Mesendoderm (in vitro differentiated cells): ENCODE measurements at regions not wholly inside any gene's neighbourhood (a gene's known extent, or its start where the extent isn't known, plus 50 kb on each side); places are given as distances from the start of the nearest gene placed in this dataset.

ENCODE experiments used
- DNase-seq: peaks from one replicate; pipeline ENCODE4 v3.0.0; 2013
- H2AK5ac ChIP-seq: 2 replicates; pipeline ENCODE4 v1.6.1; 2013; ENCODE audit warnings: low read length, inconsistent platforms
- H2BK120ac ChIP-seq: 2 replicates; pipeline ENCODE4 v1.6.1; 2013; ENCODE audit warnings: low read depth, mild to moderate bottlenecking, low read length, moderate library complexity, mixed read lengths
- H2BK15ac ChIP-seq: replicated peaks from 2 replicates; pipeline ENCODE4 v1.6.1; 2013; ENCODE audit warnings: low read depth, mild to moderate bottlenecking, moderate library complexity
- H2BK5ac ChIP-seq: 2 replicates; pipeline ENCODE4 v1.6.1; 2013; ENCODE audit warnings: low read length, inconsistent platforms
- H3K18ac ChIP-seq: 2 replicates; pipeline ENCODE4 v1.6.1; 2013; ENCODE audit warnings: mild to moderate bottlenecking, low read length, mixed read lengths
- H3K23ac ChIP-seq: one replicate; pipeline ENCODE4 v1.6.1; 2013; ENCODE audit warnings: low read length
- H3K27ac ChIP-seq: 2 replicates; pipeline ENCODE4 v1.5.1; 2013; ENCODE audit warnings: low read depth, mild to moderate bottlenecking, inconsistent platforms, low read length, moderate library complexity
- H3K27me3 ChIP-seq: 2 replicates; pipeline ENCODE4 v1.6.1; 2013; ENCODE audit warnings: low read length, control low read depth, mild to moderate bottlenecking, inconsistent platforms; ENCODE audit not compliant: insufficient read depth, poor library complexity
- H3K36me3 ChIP-seq: 2 replicates; pipeline ENCODE4 v1.6.1; 2013; ENCODE audit warnings: low read length, inconsistent platforms; ENCODE audit not compliant: control insufficient read depth, insufficient read depth
- H3K4ac ChIP-seq: one replicate; pipeline ENCODE4 v1.6.1; 2013; ENCODE audit warnings: low read depth, mild to moderate bottlenecking, low read length, moderate library complexity
- H3K4me1 ChIP-seq: 2 replicates; pipeline ENCODE4 v1.6.1; 2013; ENCODE audit warnings: low read depth, low read length, inconsistent platforms; ENCODE audit not compliant: control insufficient read depth
- H3K4me2 ChIP-seq: 2 replicates; pipeline ENCODE4 v1.6.1; 2013; ENCODE audit warnings: low read length
- H3K4me3 ChIP-seq: 2 replicates; pipeline ENCODE4 v1.5.1; 2013; ENCODE audit warnings: mild to moderate bottlenecking, low read length
- H3K56ac ChIP-seq: one replicate; pipeline ENCODE4 v1.6.1; 2013; ENCODE audit warnings: low read length
- H3K79me1 ChIP-seq: 2 replicates; pipeline ENCODE4 v1.6.1; 2013; ENCODE audit warnings: low read length, inconsistent platforms
- H3K79me2 ChIP-seq: 2 replicates; pipeline ENCODE4 v1.6.1; 2013; ENCODE audit warnings: mild to moderate bottlenecking, low read length; ENCODE audit not compliant: control insufficient read depth, insufficient read depth
- H3K9ac ChIP-seq: 2 replicates; pipeline ENCODE4 v1.6.1; 2013; ENCODE audit warnings: low read length, inconsistent platforms
- H4K5ac ChIP-seq: one replicate; pipeline ENCODE4 v1.6.1; 2013; ENCODE audit warnings: low read length
- H4K8ac ChIP-seq: one replicate; pipeline ENCODE4 v1.6.1; 2013; ENCODE audit warnings: low read depth, mild to moderate bottlenecking, control low read depth, low read length, moderate library complexity
- WGBS: extraction: QIAGEN DNeasy Blood & Tissue Kit; methylation state at CpG from one replicate; pipeline ENCODE4 v1.1.7; 2013; ENCODE audit warnings: low lambda C conversion rate, missing lambda C conversion rate; ENCODE audit not compliant: insufficient coverage; ENCODE audit errors: extremely low coverage; 5-methylcytosine and 5-hydroxymethylcytosine counted together

GRCh38 chr2:107242811-107243210 lies 356.8 kb upstream of the ST6GAL2 start:
- H3K56ac ChIP-seq: no peak overlapping the region
- no CpG with 5 or more reads among the region's 1 CpG for WGBS

DNA sequence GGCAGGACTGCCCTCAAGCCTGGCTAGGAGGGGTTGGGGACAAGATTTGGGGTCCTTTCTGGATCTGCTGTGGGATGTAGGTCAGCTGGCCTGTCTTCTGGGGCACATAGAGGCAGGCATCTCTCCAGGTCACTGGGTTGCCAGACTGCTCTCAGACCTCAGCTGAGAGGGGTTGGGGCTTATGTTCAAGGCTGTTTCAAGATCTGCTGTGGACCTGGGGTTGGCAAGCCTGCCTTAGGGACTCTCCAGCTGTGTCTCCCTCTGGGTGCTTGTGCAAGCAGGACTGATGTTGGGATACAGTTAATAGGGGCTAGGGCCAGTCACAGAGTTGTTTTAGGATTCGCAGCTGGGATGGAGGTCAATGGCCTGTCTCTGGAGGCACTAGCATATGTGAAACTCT lies 363.0 kb upstream of the ST6GAL2 start:
- Histone ChIP-seq H3K79me1 (no peaks in the 10 kb centered on the region), H2BK5ac (no peak overlapping the region), H3K4me3 (no peak overlapping the region), H3K27ac (no peak overlapping the region), H3K9ac (no peak overlapping the region), H3K4ac (no peak overlapping the region), H2BK120ac (no peak overlapping the region), H3K23ac (no peak overlapping the region), H4K8ac (no peak overlapping the region), H3K27me3 (no peaks in the 10 kb centered on the region), H4K5ac (no peak overlapping the region), H3K56ac (no peak overlapping the region), H2AK5ac (no peak overlapping the region), H3K79me2 (no peaks in the 10 kb centered on the region), H3K18ac (no peak overlapping the region), H3K4me1 (no peaks in the 10 kb centered on the region), H2BK15ac (no peak overlapping the region), H3K4me2 (no peak overlapping the region), H3K36me3 (no peaks in the 10 kb centered on the region)
- DNase-seq: no peak
- WGBS: no CpG with 5 or more reads among the region's 1 CpG

More at GRCh38 chr2:107242811-107243210, 356.8 kb upstream of the ST6GAL2 start:
- H3K27me3 ChIP-seq: no peaks in the 10 kb centered on the region
- H2BK5ac ChIP-seq: no peak overlapping the region
- no peak overlapping the region for H3K27ac ChIP-seq
- H2BK120ac ChIP-seq: no peak overlapping the region
- H3K4me2 ChIP-seq: no peak overlapping the region
- DNase-seq: no peak
- H3K4ac ChIP-seq: no peak overlapping the region
- no peak overlapping the region for H4K8ac ChIP-seq
- no peaks in the 10 kb centered on the region for H3K79me2 ChIP-seq
- H2AK5ac ChIP-seq: no peak overlapping the region
- H2BK15ac ChIP-seq: no peak overlapping the region
- H3K79me1 ChIP-seq: no peaks in the 10 kb centered on the region
- H3K23ac ChIP-seq: no peak overlapping the region
- H3K36me3 ChIP-seq: no peaks in the 10 kb centered on the region
- no peak overlapping the region for H3K18ac ChIP-seq
- no peak overlapping the region for H4K5ac ChIP-seq
- H3K4me3 ChIP-seq: no peak overlapping the region
- no peak overlapping the region for H3K9ac ChIP-seq
- no peaks in the 10 kb centered on the region for H3K4me1 ChIP-seq

GRCh38 chr2:107255744-107256143 lies 369.8 kb upstream of the ST6GAL2 start:
- H3K27ac ChIP-seq: no peak overlapping the region
- no peak overlapping the region for H2AK5ac ChIP-seq
- H3K79me2 ChIP-seq: no peaks in the 10 kb centered on the region
- no peak overlapping the region for H2BK15ac ChIP-seq
- H3K4me3 ChIP-seq: no peak overlapping the region
- H4K5ac ChIP-seq: no peak overlapping the region
- no peak overlapping the region for H2BK120ac ChIP-seq
- H3K27me3 ChIP-seq: no peaks in the 10 kb centered on the region
- DNase-seq: no peak
- no peak overlapping the region for H3K4ac ChIP-seq
- H3K18ac ChIP-seq: no peak overlapping the region
- H3K56ac ChIP-seq: no peak overlapping the region
- WGBS: no CpG with 5 or more reads among the region's 14 CpGs
- H4K8ac ChIP-seq: no peak overlapping the region
- no peak overlapping the region for H3K9ac ChIP-seq
- H3K36me3 ChIP-seq: no peaks in the 10 kb centered on the region
- no peaks in the 10 kb centered on the region for H3K79me1 ChIP-seq
- H3K4me1 ChIP-seq: no peaks in the 10 kb centered on the region
- H3K23ac ChIP-seq: no peak overlapping the region
- no peak overlapping the region for H2BK5ac ChIP-seq
- H3K4me2 ChIP-seq: no peak overlapping the region

GRCh38 chr2:107258531-107259407 lies 372.8 kb upstream of the ST6GAL2 start:
- no peak overlapping the region for H3K4me3 ChIP-seq
- no peak overlapping the region for H3K23ac ChIP-seq
- no peaks in the 10 kb centered on the region for H3K79me2 ChIP-seq
- H3K79me1 ChIP-seq: no peaks in the 10 kb centered on the region
- H3K36me3 ChIP-seq: no peaks in the 10 kb centered on the region
- no peak overlapping the region for H3K4me2 ChIP-seq
- DNase-seq: no peak
- H2BK5ac ChIP-seq: no peak overlapping the region
- no peak overlapping the region for H2AK5ac ChIP-seq
- no peak overlapping the region for H2BK120ac ChIP-seq
- no peak overlapping the region for H3K18ac ChIP-seq
- H3K56ac ChIP-seq: no peak overlapping the region
- no peak overlapping the region for H2BK15ac ChIP-seq
- no peak overlapping the region for H4K8ac ChIP-seq
- H3K9ac ChIP-seq: no peak overlapping the region
- no peaks in the 10 kb centered on the region for H3K27me3 ChIP-seq
- H3K4me1 ChIP-seq: no peaks in the 10 kb centered on the region
- no peak overlapping the region for H3K27ac ChIP-seq
- H4K5ac ChIP-seq: no peak overlapping the region
- no peak overlapping the region for H3K4ac ChIP-seq
- WGBS: 100% methylated on average over 2 of the region's 8 CpGs

DNA sequence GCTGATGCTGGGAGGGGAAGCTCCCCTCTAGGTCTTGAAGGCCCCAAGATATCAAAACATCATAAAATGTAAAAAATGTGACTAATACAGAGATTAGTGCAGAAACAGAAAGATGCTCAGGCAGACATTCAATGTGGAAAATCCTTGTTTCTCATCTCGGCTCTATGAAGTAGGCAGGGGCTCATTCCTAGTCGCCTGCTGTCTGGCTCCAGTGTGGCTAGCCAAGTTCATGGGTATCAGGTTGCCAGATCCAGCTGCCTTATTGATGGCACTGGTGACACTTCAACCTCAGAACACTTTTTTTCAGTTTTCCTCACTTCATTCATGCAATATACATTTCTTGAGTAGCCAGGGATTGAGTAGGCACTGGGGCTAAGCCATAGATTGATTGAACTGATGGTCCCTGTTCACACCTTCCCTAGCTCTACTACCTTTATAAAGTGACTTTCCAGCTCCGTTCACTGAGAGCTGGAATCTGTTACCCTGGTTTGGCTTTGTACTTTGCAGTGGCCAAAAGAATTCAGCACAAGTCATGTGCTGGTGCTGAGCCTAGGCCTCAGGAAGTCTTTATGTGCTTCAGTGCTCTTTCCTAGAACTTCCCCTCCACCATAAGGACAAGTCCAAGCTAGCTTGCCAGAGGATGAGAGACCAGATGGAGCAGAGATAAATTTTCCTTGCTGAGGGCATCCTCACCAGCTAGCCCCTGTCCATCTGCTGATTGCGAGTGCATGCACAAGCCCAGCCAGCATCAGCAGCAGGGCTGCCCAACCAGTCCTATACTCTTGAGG lies 373.6 kb upstream of the ST6GAL2 start:
- no peak overlapping the region for H3K4ac ChIP-seq
- no peak overlapping the region for H2BK5ac ChIP-seq
- H3K4me1 ChIP-seq: no peaks in the 10 kb centered on the region
- H3K79me1 ChIP-seq: no peaks in the 10 kb centered on the region
- no peak overlapping the region for H3K23ac ChIP-seq
- H2AK5ac ChIP-seq: no peak overlapping the region
- no peak overlapping the region for H3K18ac ChIP-seq
- no peaks in the 10 kb centered on the region for H3K27me3 ChIP-seq
- no peaks in the 10 kb centered on the region for H3K36me3 ChIP-seq
- H4K8ac ChIP-seq: no peak overlapping the region
- no CpG with 5 or more reads among the region's 4 CpGs for WGBS
- DNase-seq: no peak
- no peak overlapping the region for H3K56ac ChIP-seq
- no peak overlapping the region for H4K5ac ChIP-seq
- no peak overlapping the region for H3K4me3 ChIP-seq
- H3K9ac ChIP-seq: no peak overlapping the region
- no peaks in the 10 kb centered on the region for H3K79me2 ChIP-seq
- H3K4me2 ChIP-seq: no peak overlapping the region
- H3K27ac ChIP-seq: no peak overlapping the region
- H2BK15ac ChIP-seq: no peak overlapping the region
- no peak overlapping the region for H2BK120ac ChIP-seq
